ENCODE measurements at regions not wholly inside any gene's neighbourhood (a gene's known extent, or its start where the extent isn't known, plus 50 kb on each side); places are given as distances from the start of the nearest gene placed in this dataset.
"Not testable (repeated sequence)": the region's sequence is repeated elsewhere in the genome, so short reads cannot be mapped to it uniquely, and the experiment has no call there.

DNA sequence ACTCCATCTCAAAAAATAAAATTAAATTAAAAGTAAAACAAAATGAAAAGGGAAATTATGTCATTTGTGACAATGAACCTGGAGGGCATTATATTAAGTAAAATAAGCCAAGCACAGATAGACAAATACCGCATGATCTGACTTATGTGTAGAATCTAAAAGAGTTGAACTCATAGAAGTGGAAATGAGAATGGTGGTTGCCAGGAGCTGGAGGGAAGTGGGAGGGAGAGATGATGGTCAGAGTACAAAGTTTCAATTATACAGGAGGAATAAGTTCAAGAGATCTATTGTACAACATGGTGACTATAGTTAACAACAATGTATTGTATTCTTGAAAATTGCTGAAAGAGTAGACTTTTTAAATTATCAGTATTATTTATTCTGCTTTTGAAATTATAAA lies 183.4 kb downstream of the ID4 start:
- H3K27ac ChIP-seq = no peak overlapping the region
- no peak overlapping the region for H3K4me3 ChIP-seq

DNA sequence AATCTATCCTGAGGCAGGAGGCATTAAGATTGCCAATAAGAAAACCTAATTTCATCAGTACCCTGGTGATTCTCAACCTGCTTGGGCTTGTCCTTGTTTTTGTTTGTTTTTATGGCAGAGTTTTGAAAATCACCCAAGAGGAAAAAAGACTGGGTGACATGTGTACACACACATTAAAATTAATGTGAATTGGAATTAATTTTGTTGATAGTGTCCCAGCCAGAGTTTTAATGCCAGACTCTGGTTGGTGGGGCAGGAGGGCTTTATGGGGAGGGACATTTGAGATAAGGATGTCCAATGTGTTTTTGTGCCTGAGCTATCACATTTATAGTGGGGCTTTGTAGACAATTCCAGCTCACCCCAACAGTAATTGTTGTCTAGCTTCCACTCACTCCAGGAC lies 184.6 kb downstream of the ID4 start:
- Histone ChIP-seq H3K27ac (no peak overlapping the region), H3K4me3 (no peak overlapping the region)

DNA sequence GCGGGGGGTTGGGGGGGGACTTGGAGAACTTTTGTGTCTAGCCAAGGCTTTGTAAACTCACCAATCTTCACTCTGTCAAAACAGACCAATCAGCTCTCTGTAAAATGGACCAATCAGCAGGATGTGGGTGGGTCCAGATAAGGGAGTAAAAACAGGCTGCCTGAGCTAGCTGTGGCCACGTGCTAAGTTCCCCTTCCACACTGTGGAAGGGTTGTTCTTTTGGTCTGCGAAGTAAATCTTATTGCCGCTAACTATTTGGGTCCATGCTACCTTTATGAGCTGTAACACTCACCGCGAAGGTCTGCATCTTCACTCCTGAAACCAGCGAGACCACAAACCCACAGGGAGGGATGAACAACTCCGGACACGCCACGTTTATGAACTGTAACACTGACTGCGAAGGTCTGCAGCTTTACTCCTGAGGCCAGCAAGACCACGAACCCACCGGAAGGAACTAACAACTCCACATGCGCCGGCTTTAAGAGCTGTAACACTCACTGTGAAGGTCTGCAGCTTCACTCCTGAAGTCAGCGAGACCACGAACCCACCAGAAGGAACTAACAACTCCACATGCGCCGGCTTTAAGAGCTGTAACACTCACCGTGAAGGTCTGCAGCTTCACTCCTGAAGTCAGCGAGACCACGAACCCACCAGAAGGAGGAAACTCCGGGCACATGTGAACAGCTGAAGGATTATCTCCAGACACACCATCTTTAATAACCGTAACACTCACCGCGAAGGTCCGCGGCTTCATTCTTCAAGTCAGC lies 186.6 kb downstream of the ID4 start:
- H3K27ac ChIP-seq = peak overlapping the region in 1 of 21 experiments; percentile 12
- H3K4me3 ChIP-seq = not testable (repeated sequence)

DNA sequence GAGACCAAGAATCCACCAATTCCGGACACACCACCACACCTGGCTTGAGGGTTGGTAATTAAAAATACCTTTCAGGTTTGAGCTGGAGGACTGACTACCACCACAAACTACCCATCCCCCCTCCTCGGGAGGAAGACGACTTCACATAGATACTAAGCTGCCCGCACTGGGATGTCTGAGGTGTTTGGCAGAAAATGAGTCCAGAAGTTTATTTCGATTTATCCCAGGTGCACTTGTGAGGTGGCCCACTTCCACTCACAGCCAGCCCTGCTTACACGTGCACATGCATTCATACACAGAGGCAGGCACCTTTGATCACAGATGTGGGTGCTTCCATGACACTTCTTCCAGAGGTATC lies 187.1 kb downstream of the ID4 start:
- Histone ChIP-seq H3K4me3 (no peak overlapping the region), H3K27ac (peak overlapping the region in 1 of 21 experiments; percentile 12)

DNA sequence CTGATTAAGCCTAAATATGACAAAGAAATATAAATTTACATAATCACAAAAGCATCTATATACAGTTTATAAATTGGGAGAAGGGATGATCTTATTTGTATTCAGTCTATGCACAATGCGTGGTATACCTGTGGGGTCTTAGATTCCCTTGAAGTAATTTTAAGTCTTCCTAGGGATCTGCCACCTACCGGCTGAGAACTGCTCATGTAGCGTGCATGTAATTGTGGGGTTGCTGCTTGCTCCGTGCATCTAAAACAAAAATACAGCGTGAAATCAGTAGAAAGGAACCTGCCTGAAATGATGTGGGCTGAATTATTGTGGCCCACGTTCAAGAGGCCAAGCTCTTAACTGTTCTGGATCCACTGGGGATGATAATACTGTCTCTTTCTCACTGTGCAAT lies 187.3 kb downstream of the MBOAT1 start:
- H3K4me3 ChIP-seq = no peak overlapping the region
- H3K27ac ChIP-seq = no peak overlapping the region

DNA sequence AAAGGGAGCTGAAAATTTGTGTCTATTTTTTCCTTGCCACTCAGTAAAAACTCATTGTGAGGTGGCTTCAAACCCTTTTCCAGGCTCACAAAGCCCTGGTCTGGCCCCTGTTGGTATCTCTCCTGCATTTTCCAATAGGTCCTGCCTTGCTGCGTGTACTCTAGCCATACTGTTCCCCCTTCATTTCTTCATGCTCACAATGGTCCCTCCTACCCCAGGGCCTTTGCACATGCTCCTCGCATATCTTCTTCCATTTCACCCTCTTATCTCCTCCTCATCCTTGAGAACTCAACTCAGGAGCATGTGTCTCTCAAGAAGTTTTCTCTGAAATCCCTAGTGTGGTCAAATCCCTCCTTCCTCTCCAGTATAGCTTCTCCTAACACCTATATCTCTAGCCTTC lies 186.6 kb downstream of the MBOAT1 start:
- Histone ChIP-seq H3K27ac (no peak overlapping the region), H3K4me3 (no peak overlapping the region)

DNA sequence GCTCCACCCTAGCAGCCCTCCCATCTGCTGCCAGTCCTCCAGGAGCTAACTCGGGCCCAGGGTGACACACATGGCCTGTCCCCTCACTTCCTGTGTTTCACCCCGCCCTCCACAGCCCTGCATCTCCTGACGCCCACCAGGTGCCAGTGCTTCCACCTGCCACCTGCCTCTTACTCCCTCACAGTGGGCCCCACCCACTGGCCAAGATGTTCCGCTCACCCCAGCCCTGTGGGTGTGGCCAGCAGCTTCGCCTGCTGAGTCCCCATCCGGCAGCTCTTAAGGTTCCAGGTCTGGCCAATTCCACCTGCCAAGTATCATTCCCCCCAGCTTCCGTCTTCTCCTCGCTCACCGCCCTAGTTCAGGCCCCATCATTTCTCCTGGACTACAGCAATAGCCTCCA lies 184.1 kb downstream of the MBOAT1 start:
- no peak overlapping the region for H3K4me3 ChIP-seq

DNA sequence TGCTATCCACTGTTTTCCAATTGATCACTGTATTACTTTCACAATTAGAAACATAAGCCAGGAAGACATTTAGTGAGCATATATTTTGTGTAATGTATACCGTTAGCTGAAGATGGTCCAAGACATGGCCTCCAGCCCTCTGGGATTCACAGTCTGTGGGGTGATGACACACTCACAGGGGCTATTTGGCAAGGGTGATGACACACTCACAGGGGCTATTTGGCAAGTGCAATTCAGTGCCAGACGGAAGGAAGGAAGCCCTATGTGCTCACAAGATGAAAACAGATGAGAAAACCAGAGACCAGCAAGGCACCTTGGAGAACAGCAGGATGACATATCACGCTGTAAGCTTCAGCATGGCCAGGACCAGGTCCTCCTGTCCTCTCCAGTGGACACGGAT lies 183.7 kb downstream of the MBOAT1 start:
- Histone ChIP-seq H3K4me3 (no peak overlapping the region), H3K27ac (no peak overlapping the region)

More for the DNA sequence above, 184.1 kb downstream of the MBOAT1 start:
- no peak overlapping the region for H3K27ac ChIP-seq

DNA sequence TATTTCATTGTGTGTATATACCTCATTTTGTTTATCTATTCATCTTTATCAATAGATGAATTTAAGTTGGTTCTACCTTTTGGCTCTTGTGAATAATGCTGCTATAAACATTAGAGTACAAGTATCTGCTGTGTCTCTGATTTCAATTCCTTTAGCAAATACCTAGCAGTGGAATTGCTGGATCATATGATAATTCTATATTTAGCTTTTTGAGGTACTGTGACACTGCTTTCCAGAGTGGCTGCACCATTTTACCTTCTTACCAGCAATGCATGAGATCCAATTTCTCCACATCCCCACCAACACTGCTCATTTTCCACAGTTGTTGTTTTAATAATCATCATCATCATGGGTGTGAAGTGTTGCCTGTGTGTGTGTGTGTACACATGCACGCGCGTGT lies 182.3 kb downstream of the MBOAT1 start:
- Histone ChIP-seq H3K27ac (no peak overlapping the region), H3K4me3 (no peak overlapping the region)

DNA sequence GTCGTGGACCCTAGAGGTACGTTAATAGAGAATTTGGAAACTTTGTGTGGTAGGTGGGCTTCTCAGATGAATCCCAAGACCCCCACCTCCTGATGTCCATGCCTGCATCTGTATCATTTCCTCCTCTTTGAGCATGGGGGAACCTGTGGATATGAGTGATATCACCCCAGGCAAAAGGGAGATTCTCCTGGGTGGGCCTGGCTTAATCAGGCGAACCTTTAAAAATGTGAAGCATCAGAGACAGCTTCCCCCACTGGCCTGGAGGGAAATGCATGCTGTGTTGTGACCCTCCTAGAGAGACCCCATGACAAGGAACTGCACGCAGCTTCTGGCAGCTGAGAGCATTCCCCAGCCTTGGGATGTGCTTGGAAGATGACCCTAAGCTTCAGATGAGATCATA lies 180.9 kb downstream of the MBOAT1 start:
- Histone ChIP-seq H3K27ac (no peak overlapping the region), H3K4me3 (no peak overlapping the region)

DNA sequence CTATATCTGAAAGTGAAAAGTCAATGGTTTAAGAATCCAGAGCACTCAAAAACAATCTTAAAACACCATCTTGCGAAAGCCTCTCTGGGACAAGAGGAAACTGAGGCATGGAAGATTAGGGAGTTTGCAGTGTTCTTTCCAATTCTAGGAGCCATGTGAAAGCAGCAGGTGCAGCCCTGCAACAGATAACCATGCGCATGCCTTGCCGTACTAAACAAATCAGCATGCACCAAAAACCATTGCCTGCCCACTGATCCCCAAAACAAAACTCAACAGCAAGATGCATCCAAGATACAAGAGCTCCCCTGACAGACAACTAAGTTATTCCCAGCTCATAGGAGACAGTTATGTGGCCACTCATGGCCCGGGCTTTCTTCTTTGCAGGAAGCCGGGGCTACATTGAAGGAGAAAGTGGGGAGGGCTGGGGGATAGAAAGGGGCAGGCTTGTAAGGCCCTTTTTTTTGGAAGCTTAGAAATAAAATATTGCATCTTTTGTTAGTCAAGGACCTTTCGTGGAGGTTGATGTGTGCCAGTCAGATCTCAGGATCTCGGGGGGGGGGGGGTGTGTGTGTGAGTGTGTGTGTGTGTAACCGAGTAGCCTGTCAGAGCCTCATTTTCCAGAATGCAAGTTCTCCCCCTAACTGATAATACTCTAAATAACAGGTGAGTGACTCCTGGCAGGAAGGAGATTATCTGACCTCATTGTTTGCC lies 178.4 kb downstream of the MBOAT1 start:
- Histone ChIP-seq H3K27ac (no peak overlapping the region), H3K4me3 (no peak overlapping the region)

DNA sequence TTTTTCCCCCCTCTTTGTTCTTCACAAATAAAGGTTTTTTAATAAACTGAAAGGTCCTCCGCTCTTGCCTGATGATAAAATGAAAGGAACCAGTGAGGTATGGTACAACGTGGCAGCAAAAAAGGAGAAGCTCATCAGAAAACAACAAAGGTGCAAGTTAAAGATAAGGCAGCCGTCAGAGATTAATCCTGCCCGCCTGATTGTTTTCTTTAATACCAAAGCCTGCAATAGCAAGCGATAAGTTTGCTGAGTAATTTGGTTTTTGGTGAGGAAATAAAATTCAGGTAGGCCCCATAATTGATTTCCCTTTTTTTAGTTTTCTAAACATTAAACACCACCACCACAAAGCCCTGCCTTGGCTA lies 177.9 kb downstream of the MBOAT1 start:
- H3K4me3 ChIP-seq = no peak overlapping the region
- H3K27ac ChIP-seq = no peak overlapping the region

DNA sequence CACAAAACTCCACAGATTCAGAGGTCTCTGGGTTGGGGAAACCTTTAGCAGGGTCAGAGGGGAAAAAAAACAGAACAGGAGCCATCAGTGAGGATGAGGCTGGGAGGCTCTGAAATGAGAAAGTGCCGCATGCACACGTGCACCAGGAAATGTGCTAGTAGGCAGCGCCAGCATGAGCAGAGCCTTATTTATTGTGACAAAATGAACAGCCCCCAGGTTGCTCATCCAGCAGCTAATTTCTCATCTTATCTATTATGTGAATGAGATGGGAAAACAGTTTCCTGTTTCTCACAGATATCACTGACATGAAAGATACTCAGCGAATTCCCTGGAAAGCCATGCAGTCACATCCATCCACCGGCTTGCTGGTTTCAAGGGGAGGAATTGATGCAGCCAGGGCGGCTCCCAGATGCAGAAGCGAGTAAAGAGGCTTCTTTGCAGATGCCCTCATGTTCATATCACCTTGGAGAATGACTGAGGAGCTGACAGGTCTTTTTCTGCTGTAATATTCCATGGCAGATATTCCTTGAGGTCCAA lies 176.1 kb downstream of the MBOAT1 start:
- Histone ChIP-seq H3K4me3 (no peak overlapping the region), H3K27ac (no peak overlapping the region)

DNA sequence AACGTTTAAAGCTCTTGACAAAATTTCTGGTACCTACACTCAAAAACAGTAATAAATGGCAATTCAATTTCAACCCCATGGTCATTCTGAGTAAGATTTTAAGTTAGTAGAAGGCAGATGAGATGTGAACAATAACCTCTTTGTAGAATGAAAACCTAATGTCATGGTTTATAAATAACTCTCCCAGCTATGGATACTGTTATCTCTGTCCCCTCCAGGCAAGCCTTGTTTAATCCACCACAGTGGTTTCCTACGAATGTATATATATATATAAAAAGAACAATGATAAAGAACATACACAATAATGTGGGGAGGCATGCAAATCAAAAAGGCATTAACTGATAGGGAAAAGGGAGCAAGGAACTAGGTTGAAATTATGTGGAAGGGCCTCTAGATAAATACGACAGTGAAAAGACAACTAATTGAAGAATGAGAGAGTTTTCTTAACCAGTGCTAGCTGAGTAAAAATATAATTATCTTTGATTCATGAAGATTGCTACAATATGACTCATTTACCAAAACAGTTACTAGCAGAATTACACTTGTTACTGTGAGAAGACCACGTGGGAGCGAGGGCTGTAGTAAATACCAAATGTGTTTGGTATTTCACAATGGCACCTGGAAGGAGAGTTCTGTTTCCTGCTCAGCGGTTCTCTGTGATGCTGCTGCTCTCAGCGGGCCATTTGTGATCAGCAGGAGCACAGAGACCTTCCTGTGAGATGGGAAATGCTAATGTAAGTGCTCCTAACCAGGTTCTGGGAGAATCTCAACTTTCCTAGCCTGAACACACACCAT lies 173.7 kb downstream of the MBOAT1 start:
- H3K27ac ChIP-seq = no peak overlapping the region
- no peak overlapping the region for H3K4me3 ChIP-seq

DNA sequence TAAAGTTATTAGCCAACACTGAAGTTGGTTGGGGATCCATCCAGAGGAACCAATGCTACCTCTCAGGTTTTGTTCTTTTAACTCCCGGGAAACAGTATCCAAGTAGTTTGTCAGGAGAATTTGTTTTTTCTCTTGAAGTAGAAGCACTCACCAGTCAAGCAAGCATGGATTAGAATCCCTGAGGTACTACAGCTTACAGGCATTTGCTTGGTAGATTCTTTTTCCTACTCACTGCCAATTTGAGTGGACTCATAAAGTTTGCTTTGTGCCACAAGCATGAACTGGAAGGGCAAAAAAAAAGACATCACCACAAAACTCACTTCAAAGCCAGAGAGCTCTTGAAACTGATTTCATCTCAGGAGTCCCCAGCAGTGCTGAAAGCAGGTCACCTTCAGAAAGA lies 167.4 kb downstream of the MBOAT1 start:
- H3K4me3 ChIP-seq = no peak overlapping the region
- no peak overlapping the region for H3K27ac ChIP-seq

All from skin epidermis (tissue), 12 donors.